ENCODE measurements at regions not wholly inside any gene's neighbourhood (a gene's known extent, or its start where the extent isn't known, plus 50 kb on each side); places are given as distances from the start of the nearest gene placed in this dataset.
"Not testable (repeated sequence)": the region's sequence is repeated elsewhere in the genome, so short reads cannot be mapped to it uniquely, and the experiment has no call there.

GRCh38 chr4:62622089-62622488, 1422.0 kb downstream of the ADGRL3 start:
- no peak for DNase-seq
- Mint-ChIP-seq H3K4me3 (no peak overlapping the region), H3K27me3 (ENCODE audit: low read depth) (no peaks in the 10 kb centered on the region), H3K27ac (no peak overlapping the region), H3K9me3 (ENCODE audit: insufficient read depth) (no peaks in the 10 kb centered on the region), H3K36me3 (ENCODE audit: low read depth) (no peaks in the 10 kb centered on the region), H3K4me1 (ENCODE audit: low read depth) (no peaks in the 10 kb centered on the region)
- ChIA-PET CTCF (no interaction called here), POLR2A (no interaction called here)
- no peak for ATAC-seq

- no peaks in the 10 kb centered on the region for H3K9me3 Mint-ChIP-seq (ENCODE audit: insufficient read depth)
- POLR2A ChIA-PET = no interaction called here
- H3K4me1 Mint-ChIP-seq (ENCODE audit: low read depth) = no peaks in the 10 kb centered on the region
- ATAC-seq = no peak
- no peak for DNase-seq
- H3K4me3 Mint-ChIP-seq = no peak overlapping the region
- H3K27ac Mint-ChIP-seq = no peak overlapping the region
- CTCF ChIA-PET = no interaction called here
- no peaks in the 10 kb centered on the region for H3K36me3 Mint-ChIP-seq (ENCODE audit: low read depth)
- no peaks in the 10 kb centered on the region for H3K27me3 Mint-ChIP-seq (ENCODE audit: low read depth)
These were observed 1419.8 kb downstream of the ADGRL3 start for GRCh38 chr4:62619971-62620370.

GRCh38 chr4:62618042-62618441, 1417.9 kb downstream of the ADGRL3 start:
- POLR2A ChIA-PET = no interaction called here
- H3K4me3 Mint-ChIP-seq = no peak overlapping the region
- H3K27ac Mint-ChIP-seq = no peak overlapping the region
- CTCF ChIA-PET = no interaction called here
- ATAC-seq (no peak), DNase-seq (no peak)
- H3K36me3 Mint-ChIP-seq (ENCODE audit: low read depth) = no peaks in the 10 kb centered on the region
- no peaks in the 10 kb centered on the region for H3K27me3 Mint-ChIP-seq (ENCODE audit: low read depth)
- H3K9me3 Mint-ChIP-seq (ENCODE audit: insufficient read depth) = no peaks in the 10 kb centered on the region
- H3K4me1 Mint-ChIP-seq (ENCODE audit: low read depth) = no peaks in the 10 kb centered on the region

- Mint-ChIP-seq H3K36me3 (ENCODE audit: low read depth) (no peaks in the 10 kb centered on the region), H3K9me3 (ENCODE audit: insufficient read depth) (peaks cover 4% of the 10 kb centered on the region), H3K27ac (no peak overlapping the region), H3K27me3 (ENCODE audit: low read depth) (no peaks in the 10 kb centered on the region), H3K4me3 (no peak overlapping the region), H3K4me1 (ENCODE audit: low read depth) (no peaks in the 10 kb centered on the region)
- ChIA-PET CTCF (no interaction called here), POLR2A (no interaction called here)
- ATAC-seq (no peak), DNase-seq (no peak)
These were observed 1401.6 kb downstream of the ADGRL3 start for GRCh38 chr4:62601737-62602136.

- DNase-seq, H3K4me3 Mint-ChIP-seq, CTCF ChIA-PET: not testable (repeated sequence)
These were observed 1395.1 kb downstream of the ADGRL3 start for GRCh38 chr4:62595265-62595664.

GRCh38 chr4:62591756-62592155, 1391.6 kb downstream of the ADGRL3 start:
- no peaks in the 10 kb centered on the region for H3K36me3 Mint-ChIP-seq (ENCODE audit: low read depth)
- H3K27me3 Mint-ChIP-seq (ENCODE audit: low read depth) = no peaks in the 10 kb centered on the region
- no peak overlapping the region for H3K4me3 Mint-ChIP-seq
- H3K9me3 Mint-ChIP-seq (ENCODE audit: insufficient read depth) = peaks cover 14% of the 10 kb centered on the region
- ChIA-PET CTCF (no interaction called here), POLR2A (no interaction called here)
- no peak overlapping the region for H3K27ac Mint-ChIP-seq
- no peaks in the 10 kb centered on the region for H3K4me1 Mint-ChIP-seq (ENCODE audit: low read depth)
- ATAC-seq = no peak
- DNase-seq = no peak

More at GRCh38 chr4:62595265-62595664, 1395.1 kb downstream of the ADGRL3 start:
- H3K27ac Mint-ChIP-seq; H3K36me3 Mint-ChIP-seq (ENCODE audit: low read depth); ATAC-seq; H3K4me1 Mint-ChIP-seq (ENCODE audit: low read depth); POLR2A ChIA-PET; H3K27me3 Mint-ChIP-seq (ENCODE audit: low read depth): not testable (repeated sequence)
- H3K9me3 Mint-ChIP-seq (ENCODE audit: insufficient read depth) = peaks cover 14% of the 10 kb centered on the region

GRCh38 chr4:62588671-62589070, 1388.5 kb downstream of the ADGRL3 start:
- CTCF ChIA-PET = no interaction called here
- no peak overlapping the region for H3K27ac Mint-ChIP-seq
- no peaks in the 10 kb centered on the region for H3K27me3 Mint-ChIP-seq (ENCODE audit: low read depth)
- no peak for ATAC-seq
- no peaks in the 10 kb centered on the region for H3K4me1 Mint-ChIP-seq (ENCODE audit: low read depth)
- no peak for DNase-seq
- POLR2A ChIA-PET = no interaction called here
- peaks cover 6% of the 10 kb centered on the region for H3K9me3 Mint-ChIP-seq (ENCODE audit: insufficient read depth)
- H3K36me3 Mint-ChIP-seq (ENCODE audit: low read depth) = no peaks in the 10 kb centered on the region
- no peak overlapping the region for H3K4me3 Mint-ChIP-seq

- H3K36me3 Mint-ChIP-seq (ENCODE audit: low read depth) = no peaks in the 10 kb centered on the region
- H3K27ac Mint-ChIP-seq = no peak overlapping the region
- ChIA-PET CTCF (no interaction called here), POLR2A (no interaction called here)
- no peaks in the 10 kb centered on the region for H3K4me1 Mint-ChIP-seq (ENCODE audit: low read depth)
- H3K4me3 Mint-ChIP-seq = no peak overlapping the region
- no peaks in the 10 kb centered on the region for H3K27me3 Mint-ChIP-seq (ENCODE audit: low read depth)
- DNase-seq (no peak), ATAC-seq (no peak)
- peaks cover 6% of the 10 kb centered on the region for H3K9me3 Mint-ChIP-seq (ENCODE audit: insufficient read depth)
These were observed 1371.4 kb downstream of the ADGRL3 start for GRCh38 chr4:62571494-62571893.

GRCh38 chr4:62560858-62561257, 1360.7 kb downstream of the ADGRL3 start:
- CTCF ChIA-PET = no interaction called here
- Mint-ChIP-seq H3K4me3 (no peak overlapping the region), H3K4me1 (ENCODE audit: low read depth) (no peaks in the 10 kb centered on the region), H3K27ac (no peak overlapping the region), H3K9me3 (ENCODE audit: insufficient read depth) (peaks cover 11% of the 10 kb centered on the region), H3K36me3 (ENCODE audit: low read depth) (no peaks in the 10 kb centered on the region), H3K27me3 (ENCODE audit: low read depth) (no peaks in the 10 kb centered on the region)
- POLR2A ChIA-PET = no interaction called here
- ATAC-seq = no peak
- DNase-seq = no peak

- Mint-ChIP-seq H3K27me3 (ENCODE audit: low read depth) (no peaks in the 10 kb centered on the region), H3K4me3 (no peak overlapping the region), H3K9me3 (ENCODE audit: insufficient read depth) (peaks cover 17% of the 10 kb centered on the region), H3K27ac (no peak overlapping the region), H3K4me1 (ENCODE audit: low read depth) (no peaks in the 10 kb centered on the region), H3K36me3 (ENCODE audit: low read depth) (no peaks in the 10 kb centered on the region)
- ChIA-PET CTCF (no interaction called here), POLR2A (no interaction called here)
- DNase-seq (no peak), ATAC-seq (no peak)
These were observed 1350.0 kb downstream of the ADGRL3 start for GRCh38 chr4:62550121-62550520.

- ATAC-seq (no peak), DNase-seq (no peak)
- Mint-ChIP-seq H3K4me3 (no peak overlapping the region), H3K27me3 (ENCODE audit: low read depth) (no peaks in the 10 kb centered on the region), H3K4me1 (ENCODE audit: low read depth) (no peaks in the 10 kb centered on the region), H3K36me3 (ENCODE audit: low read depth) (no peaks in the 10 kb centered on the region), H3K9me3 (ENCODE audit: insufficient read depth) (peaks cover 17% of the 10 kb centered on the region), H3K27ac (no peak overlapping the region)
- ChIA-PET CTCF (no interaction called here), POLR2A (no interaction called here)
These were observed 1349.5 kb downstream of the ADGRL3 start for GRCh38 chr4:62549601-62550000.

- Mint-ChIP-seq H3K36me3 (ENCODE audit: low read depth) (no peaks in the 10 kb centered on the region), H3K27ac (no peak overlapping the region), H3K4me3 (no peak overlapping the region), H3K4me1 (ENCODE audit: low read depth) (no peaks in the 10 kb centered on the region), H3K27me3 (ENCODE audit: low read depth) (no peaks in the 10 kb centered on the region), H3K9me3 (ENCODE audit: insufficient read depth) (peaks cover 17% of the 10 kb centered on the region)
- ChIA-PET CTCF (no interaction called here), POLR2A (no interaction called here)
- DNase-seq = no peak
- ATAC-seq = no peak
These were observed 1348.6 kb downstream of the ADGRL3 start for GRCh38 chr4:62548765-62549164.

- POLR2A ChIA-PET = no interaction called here
- H3K9me3 Mint-ChIP-seq (ENCODE audit: insufficient read depth) = peaks cover 17% of the 10 kb centered on the region
These were observed 1348.0 kb downstream of the ADGRL3 start for GRCh38 chr4:62548108-62548524.

More at GRCh38 chr4:62548108-62548524, 1348.0 kb downstream of the ADGRL3 start:
- ATAC-seq (no peak), DNase-seq (no peak)
- H3K4me1 Mint-ChIP-seq (ENCODE audit: low read depth) = no peaks in the 10 kb centered on the region
- no peak overlapping the region for H3K4me3 Mint-ChIP-seq
- no peaks in the 10 kb centered on the region for H3K36me3 Mint-ChIP-seq (ENCODE audit: low read depth)
- H3K27me3 Mint-ChIP-seq (ENCODE audit: low read depth) = no peaks in the 10 kb centered on the region
- no peak overlapping the region for H3K27ac Mint-ChIP-seq
- CTCF ChIA-PET = no interaction called here
